HL-60 (cell line): ENCODE measurements at regions not wholly inside any gene's neighbourhood (a gene's known extent, or its start where the extent isn't known, plus 50 kb on each side); places are given as distances from the start of the nearest gene placed in this dataset.

ENCODE experiments used
- DNase-seq, 2 experiments: peaks; one replicate each; pipeline ENCODE4 v3.0.0-alpha.2; 2010 to 2020; ENCODE audit warnings: low read depth in 1 of 2, low spot score in 1 of 2
- H3K27ac ChIP-seq: fragments of 250-450 bp; sonication (Bioruptor Pico); replicated peaks from 2 replicates; pipeline ENCODE4 v1.5.1; 2020; ENCODE audit warnings: mild to moderate bottlenecking, moderate library complexity
- H3K27me3 ChIP-seq: fragments of 250-450 bp; sonication (Bioruptor Pico); 2 replicates; pipeline ENCODE4 v1.5.1; 2021; ENCODE audit warnings: mild to moderate bottlenecking, moderate library complexity; ENCODE audit not compliant: insufficient read depth, poor library complexity, severe bottlenecking
- H3K4me3 ChIP-seq: replicated peaks from 2 replicates; pipeline ENCODE4 v1.5.1; 2011; ENCODE audit warnings: mild to moderate bottlenecking, control low read depth, low read length; ENCODE audit not compliant: insufficient read depth
- GABPA ChIP-seq: IDR thresholded peaks from 2 replicates; pipeline ENCODE4 v1.6.1; 2012; ENCODE audit warnings: low read depth
- POLR2AphosphoS5 ChIP-seq: IDR thresholded peaks from 2 replicates; pipeline ENCODE4 v1.6.1; 2012; ENCODE audit warnings: low read depth
- SPI1 ChIP-seq: IDR thresholded peaks from 2 replicates; pipeline ENCODE4 v1.6.1; 2012; ENCODE audit warnings: low read depth, mild to moderate bottlenecking, borderline replicate concordance
- TF ChIP-seq, protein P1 (sequence below): IDR thresholded peaks from 2 replicates; pipeline ENCODE4 v1.6.1; 2012; ENCODE audit warnings: low read depth; ENCODE audit not compliant: insufficient replicate concordance
- TF ChIP-seq, protein P2 (sequence below): IDR thresholded peaks from one replicate; pipeline ENCODE4 v1.5.1; 2011; ENCODE audit warnings: low read length, control low read depth, inconsistent platforms; ENCODE audit not compliant: insufficient read depth

DNA sequence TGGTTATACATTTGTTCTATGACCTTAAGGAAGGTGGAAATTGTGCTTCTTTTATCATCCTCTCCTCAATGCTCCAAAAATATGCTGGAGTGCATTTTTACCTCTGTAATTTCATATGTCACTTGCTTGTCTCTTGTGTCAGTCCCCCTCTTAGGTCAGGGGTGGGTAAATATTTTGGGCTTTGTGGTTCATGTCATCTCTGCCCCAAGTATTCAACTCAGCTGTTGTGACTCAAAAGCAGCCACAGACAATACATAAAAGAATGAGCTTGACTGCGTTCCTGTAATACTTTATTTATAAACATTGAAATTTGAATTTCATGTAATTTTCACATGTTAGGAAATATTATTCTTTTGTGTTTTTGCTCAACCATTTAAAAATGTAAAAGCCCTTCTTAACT is 60.4 kb upstream of the SLC24A5 start:
- no peak for TF ChIP-seq GABPA
- TF ChIP-seq SPI1, result no peak
- no peak for TF ChIP-seq POLR2AphosphoS5
- TF ChIP-seq, protein P1, sequence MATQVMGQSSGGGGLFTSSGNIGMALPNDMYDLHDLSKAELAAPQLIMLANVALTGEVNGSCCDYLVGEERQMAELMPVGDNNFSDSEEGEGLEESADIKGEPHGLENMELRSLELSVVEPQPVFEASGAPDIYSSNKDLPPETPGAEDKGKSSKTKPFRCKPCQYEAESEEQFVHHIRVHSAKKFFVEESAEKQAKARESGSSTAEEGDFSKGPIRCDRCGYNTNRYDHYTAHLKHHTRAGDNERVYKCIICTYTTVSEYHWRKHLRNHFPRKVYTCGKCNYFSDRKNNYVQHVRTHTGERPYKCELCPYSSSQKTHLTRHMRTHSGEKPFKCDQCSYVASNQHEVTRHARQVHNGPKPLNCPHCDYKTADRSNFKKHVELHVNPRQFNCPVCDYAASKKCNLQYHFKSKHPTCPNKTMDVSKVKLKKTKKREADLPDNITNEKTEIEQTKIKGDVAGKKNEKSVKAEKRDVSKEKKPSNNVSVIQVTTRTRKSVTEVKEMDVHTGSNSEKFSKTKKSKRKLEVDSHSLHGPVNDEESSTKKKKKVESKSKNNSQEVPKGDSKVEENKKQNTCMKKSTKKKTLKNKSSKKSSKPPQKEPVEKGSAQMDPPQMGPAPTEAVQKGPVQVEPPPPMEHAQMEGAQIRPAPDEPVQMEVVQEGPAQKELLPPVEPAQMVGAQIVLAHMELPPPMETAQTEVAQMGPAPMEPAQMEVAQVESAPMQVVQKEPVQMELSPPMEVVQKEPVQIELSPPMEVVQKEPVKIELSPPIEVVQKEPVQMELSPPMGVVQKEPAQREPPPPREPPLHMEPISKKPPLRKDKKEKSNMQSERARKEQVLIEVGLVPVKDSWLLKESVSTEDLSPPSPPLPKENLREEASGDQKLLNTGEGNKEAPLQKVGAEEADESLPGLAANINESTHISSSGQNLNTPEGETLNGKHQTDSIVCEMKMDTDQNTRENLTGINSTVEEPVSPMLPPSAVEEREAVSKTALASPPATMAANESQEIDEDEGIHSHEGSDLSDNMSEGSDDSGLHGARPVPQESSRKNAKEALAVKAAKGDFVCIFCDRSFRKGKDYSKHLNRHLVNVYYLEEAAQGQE, result no peak
- TF ChIP-seq, protein P2, sequence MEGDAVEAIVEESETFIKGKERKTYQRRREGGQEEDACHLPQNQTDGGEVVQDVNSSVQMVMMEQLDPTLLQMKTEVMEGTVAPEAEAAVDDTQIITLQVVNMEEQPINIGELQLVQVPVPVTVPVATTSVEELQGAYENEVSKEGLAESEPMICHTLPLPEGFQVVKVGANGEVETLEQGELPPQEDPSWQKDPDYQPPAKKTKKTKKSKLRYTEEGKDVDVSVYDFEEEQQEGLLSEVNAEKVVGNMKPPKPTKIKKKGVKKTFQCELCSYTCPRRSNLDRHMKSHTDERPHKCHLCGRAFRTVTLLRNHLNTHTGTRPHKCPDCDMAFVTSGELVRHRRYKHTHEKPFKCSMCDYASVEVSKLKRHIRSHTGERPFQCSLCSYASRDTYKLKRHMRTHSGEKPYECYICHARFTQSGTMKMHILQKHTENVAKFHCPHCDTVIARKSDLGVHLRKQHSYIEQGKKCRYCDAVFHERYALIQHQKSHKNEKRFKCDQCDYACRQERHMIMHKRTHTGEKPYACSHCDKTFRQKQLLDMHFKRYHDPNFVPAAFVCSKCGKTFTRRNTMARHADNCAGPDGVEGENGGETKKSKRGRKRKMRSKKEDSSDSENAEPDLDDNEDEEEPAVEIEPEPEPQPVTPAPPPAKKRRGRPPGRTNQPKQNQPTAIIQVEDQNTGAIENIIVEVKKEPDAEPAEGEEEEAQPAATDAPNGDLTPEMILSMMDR, result no peak
- no peak for DNase-seq
- no peaks in the 10 kb centered on the region for H3K27me3 ChIP-seq
- H3K4me3 ChIP-seq, result no peak overlapping the region
- no peak overlapping the region for H3K27ac ChIP-seq

DNA sequence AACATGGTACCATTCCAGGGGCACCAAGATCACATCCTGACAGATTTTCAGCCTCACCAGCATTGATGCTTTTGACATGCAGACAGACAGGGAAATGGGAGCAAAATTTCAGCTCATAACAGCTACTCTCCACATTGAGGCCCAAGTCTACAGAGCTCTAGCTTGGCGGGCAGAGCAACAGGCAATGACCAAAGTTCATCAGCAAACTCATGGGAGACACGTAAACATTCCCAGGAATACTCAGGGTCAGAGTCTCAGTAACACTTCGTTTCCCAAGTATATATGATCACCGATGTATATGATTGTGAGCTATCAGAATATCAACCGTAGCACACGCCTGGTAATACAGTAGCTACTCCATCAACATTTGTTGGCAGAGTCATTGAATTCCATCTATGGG is 59.2 kb upstream of the SLC24A5 start:
- Histone ChIP-seq H3K27ac (no peak overlapping the region), H3K27me3 (no peaks in the 10 kb centered on the region), H3K4me3 (no peak overlapping the region)
- no peak for DNase-seq
- TF ChIP-seq POLR2AphosphoS5, result no peak
- TF ChIP-seq GABPA, result no peak
- TF ChIP-seq, protein P2, result no peak
- TF ChIP-seq, protein P1, result no peak
- TF ChIP-seq SPI1, result no peak

DNA sequence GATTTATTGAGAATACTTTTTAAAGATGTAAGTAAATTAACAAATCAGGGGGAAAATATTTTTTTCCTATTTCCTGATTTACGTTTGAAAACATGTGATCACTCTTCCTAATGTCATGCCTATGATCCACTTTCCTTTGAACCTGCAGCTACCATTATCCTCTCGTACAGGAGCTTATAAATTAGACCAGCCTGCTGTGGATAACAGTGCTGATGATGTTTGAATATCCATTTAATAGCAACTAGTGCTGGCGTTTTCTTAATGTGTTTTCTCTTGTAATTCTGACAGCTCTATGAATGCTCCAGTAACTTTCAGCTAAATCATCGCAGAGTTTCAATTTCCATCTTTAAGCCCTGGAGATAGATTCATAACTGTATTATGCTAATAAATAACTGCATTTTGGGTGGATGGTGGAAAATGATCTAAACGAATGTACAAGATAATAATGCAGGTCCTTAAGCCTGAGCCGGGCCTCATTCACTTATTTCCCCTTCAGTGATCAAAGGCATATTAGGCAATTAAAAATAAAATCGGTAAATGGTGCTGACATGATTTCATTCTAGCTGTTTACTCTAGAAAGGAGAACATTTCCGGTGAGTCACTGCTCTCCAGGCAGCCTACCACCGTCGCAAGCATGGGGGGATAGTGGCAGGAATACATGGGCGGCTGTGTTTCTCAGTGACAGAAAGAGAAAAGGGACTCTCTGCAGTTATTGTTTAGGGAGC is 58.5 kb upstream of the SLC24A5 start:
- TF ChIP-seq SPI1 (no peak), POLR2AphosphoS5 (no peak), GABPA (no peak)
- TF ChIP-seq, protein P1, result no peak
- TF ChIP-seq, protein P2, result no peak
- H3K4me3 ChIP-seq, result no peak overlapping the region
- no peaks in the 10 kb centered on the region for H3K27me3 ChIP-seq
- DNase-seq, result no peak
- H3K27ac ChIP-seq, result no peak overlapping the region
